Kasumi-1 (cell line): ENCODE measurements at regions not wholly inside any gene's neighbourhood (a gene's known extent, or its start where the extent isn't known, plus 50 kb on each side); places are given as distances from the start of the nearest gene placed in this dataset.
"Not testable (repeated sequence)": the region's sequence is repeated elsewhere in the genome, so short reads cannot be mapped to it uniquely, and the experiment has no call there.

ENCODE experiments used
- DNase-seq, 2 experiments: peaks; one replicate each; lab custom pipeline; 2025; lab: John Stamatoyannopoulos, UW

GRCh38 chr6:74491844-74492374 lies 713.9 kb downstream of the COL12A1 start:
- DNase-seq, result peak; percentile 71 to 79

GRCh38 chr6:74488726-74489125 lies 717.1 kb downstream of the COL12A1 start:
- DNase-seq, result not testable (repeated sequence)

DNA sequence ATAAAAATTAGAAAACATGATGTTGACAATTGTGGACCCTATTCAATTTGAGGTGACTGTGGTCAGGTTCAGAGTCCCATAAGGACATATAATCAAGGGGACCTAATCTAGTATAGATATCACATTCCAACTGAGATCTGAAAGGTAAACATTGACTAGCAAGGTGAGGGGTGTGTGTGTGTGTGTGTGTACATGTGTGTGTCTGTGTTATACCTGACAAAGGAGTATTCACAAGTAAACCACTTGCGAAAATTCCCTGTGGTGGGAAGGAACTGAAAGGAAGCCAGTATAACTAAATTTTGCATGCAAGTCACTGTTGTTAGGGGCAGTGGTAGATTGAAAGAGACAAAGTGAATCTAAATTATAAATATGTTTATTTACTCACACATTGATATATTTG lies 723.7 kb downstream of the COL12A1 start:
- no peak for DNase-seq

DNA sequence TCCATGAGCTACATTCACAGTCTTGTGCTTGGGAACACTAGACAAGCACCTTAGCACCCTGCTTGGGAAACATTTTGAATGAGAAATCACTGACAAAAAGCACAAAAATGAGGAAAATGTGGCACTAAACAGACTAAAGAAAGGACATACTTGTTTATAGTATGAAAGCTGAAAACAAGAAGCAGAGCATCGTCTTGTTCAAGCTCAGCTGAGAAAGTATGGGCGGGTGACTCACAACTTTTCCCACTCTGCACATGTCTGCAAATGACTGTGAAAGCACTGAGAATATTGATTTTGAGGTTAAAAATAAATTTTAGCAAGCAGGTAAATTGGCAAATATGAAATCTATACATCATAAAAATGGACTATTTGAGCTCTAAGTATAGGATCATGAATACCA lies 725.3 kb downstream of the COL12A1 start:
- DNase-seq, result no peak

DNA sequence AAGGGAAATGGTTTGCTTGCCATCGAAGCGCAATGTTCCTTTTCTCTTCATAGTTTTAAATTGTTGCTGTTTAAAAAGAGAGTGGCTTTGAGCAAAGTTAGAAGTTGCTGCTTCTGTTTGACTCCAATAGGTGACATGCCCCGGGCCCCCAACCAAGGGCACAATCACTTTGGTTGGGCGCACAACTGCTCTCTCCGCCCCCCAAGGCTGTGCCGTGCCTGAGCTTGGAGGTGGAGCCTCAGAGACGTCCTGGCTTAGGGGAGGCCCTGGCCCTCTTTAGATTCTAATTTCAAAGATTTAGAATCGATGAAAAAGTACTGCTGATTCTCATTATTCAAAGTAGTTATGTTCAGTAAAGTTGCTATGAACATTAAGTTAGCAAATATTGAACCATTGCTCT lies 725.9 kb downstream of the COL12A1 start:
- no peak for DNase-seq

- DNase-seq, result no peak
These were observed 726.4 kb downstream of the COL12A1 start for GRCh38 chr6:74479420-74479819.

DNA sequence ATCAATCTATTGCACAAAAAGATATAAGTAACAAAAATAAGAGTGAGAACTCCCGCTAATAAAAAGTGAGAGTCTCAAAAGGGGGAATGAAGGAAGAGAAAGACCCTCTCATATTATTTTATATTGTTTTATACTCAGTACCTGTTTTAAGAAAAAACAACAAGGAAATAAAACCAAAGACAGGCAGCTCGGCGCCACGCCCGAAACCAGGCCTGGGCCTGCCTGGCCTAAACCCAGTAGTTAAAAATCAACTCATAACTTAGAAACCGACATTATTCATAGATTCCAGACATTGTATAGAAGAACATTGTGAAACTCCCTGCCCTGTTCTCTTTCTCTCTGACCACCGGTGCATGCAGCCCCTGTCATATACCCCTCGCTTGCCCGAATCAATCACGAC lies 731.8 kb downstream of the COL12A1 start:
- not testable (repeated sequence) for DNase-seq

DNA sequence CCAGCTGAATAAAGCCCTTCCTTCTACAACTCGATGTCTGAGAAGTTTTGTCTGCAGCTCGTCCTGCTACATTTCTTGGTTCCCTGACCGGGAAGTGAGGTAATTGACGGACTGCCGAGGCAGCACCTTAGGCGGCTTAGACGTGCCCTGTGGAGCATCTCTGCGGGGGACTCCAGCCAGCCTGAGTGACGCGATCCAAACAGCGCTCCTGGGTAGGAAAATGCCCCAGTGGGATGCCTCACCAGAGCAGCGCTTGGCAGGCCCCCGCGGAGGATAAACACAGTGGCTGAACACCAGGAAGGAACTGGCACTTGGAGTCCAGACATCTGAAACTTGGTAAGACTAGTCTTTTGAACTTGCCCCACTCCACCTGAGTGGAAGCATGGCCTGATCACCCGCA lies 737.3 kb downstream of the COL12A1 start:
- not testable (repeated sequence) for DNase-seq

DNA sequence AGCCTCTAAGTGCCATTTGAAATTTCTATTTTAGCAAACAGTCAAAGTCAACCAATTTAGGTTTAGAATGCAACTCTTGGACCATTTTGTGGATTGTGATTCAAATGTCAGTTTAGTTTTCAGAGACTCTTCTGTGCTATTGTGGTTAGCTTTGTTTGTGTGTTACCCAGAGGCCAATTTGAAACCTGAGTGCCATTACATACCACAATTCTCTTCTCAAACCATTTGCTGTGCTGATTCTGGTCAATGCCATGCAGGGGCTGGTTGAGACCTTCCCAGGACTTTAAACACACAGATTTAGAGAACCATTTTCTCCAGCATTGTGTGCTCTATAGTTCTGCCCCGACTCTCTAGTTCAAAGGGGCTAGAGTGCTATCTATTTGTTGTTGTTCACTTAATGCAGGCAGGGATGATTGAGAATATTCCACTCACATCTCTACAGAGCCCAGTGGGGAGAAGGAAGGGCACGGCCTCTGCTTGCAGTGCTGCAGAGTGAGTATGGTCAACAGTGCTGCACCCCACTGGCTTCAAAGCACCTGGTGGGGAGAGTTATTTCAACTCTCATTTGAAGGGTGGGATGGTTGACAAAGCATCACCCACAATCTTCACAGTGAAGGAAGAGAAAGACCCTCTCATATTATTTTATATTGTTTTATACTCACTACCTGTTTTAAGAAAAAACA lies 738.2 kb downstream of the COL12A1 start:
- no peak for DNase-seq

GRCh38 chr6:74466572-74466971 lies 739.3 kb downstream of the COL12A1 start:
- DNase-seq, result no peak

DNA sequence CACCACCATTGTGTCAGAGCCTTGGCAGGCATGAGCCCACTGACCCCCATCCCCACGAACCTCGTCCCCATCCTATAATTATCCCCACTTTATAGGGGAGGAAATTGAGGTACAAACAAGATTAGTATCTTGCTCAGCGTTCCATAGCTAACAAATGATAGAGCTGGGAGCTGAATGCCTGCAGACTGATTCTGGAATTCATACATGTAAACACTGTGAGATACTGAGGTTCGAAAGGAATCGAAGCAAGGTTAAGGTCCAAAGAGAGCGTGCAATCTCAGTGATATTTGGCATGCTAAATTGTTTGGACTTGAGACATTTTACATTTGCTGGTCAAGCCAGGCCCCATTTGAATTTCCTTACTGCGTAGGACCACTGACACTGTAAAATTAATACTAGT lies 746.6 kb downstream of the COL12A1 start:
- DNase-seq, result no peak

DNA sequence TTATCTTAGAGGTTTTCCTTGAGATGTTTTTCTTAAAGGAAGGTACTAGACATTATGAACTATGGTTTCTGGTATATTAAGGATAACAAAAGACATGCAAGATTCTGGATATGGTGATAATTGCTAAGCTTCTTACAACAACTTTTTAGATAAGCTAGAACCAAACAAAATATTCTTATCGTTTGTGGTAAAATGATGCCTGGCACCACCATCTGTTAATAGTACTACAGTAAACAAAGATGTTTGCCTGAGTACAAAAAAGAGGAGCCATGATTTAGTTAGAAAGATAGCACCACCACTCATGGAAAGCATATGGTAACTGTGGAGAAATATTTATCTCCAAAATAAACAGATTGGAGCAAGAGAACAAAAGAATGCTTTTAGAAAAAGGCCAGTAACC lies 747.3 kb downstream of the COL12A1 start:
- DNase-seq, result no peak

GRCh38 chr6:74455786-74456185 lies 750.1 kb downstream of the COL12A1 start:
- DNase-seq, result no peak

DNA sequence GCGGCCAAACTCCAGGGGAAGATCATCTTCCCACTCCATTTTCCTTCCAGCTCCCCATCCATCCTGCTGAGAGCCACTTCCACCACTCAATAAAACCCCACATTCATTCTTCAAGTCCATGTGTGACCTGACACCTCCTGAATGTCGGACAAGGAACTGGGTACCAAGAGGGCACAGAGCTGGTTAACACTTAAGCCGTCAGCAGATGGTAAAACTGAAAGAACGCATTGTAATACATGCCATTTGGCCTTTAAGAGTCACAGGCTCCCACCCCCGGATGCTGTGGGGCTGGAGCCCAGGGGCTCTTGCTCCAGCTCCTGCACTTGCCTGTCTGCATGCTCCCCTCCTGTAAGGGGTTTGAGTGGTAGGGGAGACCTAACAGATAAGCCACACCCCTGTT lies 753.9 kb downstream of the COL12A1 start:
- DNase-seq, result no peak

DNA sequence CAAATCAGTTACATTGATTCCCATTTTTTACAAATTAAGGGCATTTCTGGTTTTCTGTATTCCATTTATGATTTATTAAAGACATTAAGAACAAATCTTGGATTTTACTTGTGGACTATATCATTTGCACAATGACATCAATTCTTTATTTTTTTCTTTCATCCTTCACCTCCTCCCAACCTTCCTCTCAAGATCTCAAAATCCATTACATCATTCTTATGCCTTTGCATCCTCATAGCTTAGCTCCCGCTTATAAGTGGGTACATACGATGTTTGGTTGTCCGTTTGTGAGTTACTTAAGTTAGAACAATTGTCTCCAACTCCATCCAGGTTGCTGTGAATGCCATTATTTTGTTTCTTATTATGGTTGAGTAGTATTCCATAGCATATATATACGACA lies 752.8 kb downstream of the CD109 start:
- no peak for DNase-seq

- DNase-seq, result no peak
These were observed 751.0 kb downstream of the CD109 start for GRCh38 chr6:74447013-74447412.

DNA sequence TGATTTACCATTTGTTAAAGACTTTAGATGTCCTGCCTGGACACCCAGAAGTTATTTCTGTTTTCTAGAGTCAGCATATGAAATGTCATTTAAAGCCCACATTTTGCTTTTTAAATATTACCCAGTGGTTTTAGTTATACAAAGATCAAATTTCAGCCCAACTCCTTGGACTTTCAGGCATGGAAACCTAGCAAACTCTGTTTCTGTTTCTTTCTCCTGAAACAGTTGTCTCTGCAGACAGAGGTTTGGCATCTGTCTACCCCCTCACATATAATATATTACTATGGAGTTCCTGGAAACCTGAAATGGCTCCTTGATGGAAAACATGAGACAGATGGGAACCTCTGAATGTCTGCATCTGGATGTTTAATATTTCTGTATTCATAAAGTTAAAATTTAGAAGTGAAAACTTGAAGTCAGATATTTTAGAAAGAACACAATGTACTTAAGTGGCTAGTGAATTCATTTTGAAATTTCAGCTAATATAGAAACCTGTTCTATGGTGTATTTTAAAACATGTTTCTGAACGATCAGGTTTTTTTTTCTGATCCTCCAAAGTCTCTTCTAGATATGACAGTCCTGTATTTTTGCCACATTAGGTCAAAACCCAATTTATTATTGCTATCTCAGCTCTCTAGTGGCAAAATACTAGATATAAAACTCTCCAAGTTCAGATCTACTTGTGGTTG lies 743.3 kb downstream of the CD109 start:
- DNase-seq, result no peak

GRCh38 chr6:74438395-74438794 lies 742.4 kb downstream of the CD109 start:
- not testable (repeated sequence) for DNase-seq

GRCh38 chr6:74434171-74434570 lies 738.2 kb downstream of the CD109 start:
- no peak for DNase-seq

DNA sequence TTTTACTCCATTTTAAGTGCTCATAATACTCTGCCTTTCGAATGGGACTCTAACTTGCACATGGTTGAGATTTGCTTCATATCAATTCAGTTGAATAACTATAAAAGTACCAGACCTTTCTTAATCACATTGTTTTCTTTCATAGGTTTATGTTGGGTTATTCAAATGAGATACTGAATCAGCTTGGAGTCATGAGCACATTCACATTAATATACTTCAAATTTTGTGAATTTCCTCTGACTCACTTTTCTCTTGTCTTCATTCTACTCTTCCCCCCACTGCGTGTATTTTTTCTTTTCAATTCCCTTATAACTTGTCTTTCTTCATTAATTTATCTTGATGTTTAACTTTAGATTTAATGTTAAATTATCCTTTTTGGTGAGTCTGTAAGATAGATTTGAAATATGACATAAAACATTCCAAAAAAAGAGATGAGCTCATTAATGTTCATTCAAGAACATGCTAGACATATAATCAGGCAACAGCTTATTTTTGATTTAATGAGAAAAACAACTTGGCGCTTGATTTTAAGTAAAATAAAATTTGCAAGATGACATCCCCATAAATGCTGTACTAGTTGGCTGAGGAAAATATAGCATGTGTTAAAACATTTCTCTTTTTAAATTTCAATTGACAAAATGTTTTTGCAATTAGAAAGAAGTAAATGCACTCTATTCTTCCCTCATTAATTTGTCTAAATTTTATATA lies 736.0 kb downstream of the CD109 start:
- DNase-seq, result no peak

- no peak for DNase-seq
These were observed 724.2 kb downstream of the CD109 start for GRCh38 chr6:74420221-74420620.

DNA sequence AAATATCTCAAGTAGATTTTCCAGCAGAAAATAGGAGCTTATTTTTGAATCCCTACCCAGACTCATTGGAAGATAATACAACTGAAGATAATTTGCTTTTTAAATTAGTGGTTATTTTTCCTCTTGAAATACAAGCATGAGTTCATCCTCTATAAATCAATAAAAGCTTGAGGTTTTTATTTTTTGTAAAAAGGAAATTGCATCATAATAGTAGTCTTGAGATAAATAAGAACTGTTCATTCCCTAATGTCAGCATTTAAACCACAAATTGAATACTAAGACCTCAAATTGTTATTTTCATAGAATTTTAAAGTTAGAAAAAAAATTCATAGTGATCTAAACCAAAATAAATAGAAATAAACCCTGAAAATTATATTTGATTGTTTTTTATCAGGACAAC lies 719.1 kb downstream of the CD109 start:
- no peak for DNase-seq

DNA sequence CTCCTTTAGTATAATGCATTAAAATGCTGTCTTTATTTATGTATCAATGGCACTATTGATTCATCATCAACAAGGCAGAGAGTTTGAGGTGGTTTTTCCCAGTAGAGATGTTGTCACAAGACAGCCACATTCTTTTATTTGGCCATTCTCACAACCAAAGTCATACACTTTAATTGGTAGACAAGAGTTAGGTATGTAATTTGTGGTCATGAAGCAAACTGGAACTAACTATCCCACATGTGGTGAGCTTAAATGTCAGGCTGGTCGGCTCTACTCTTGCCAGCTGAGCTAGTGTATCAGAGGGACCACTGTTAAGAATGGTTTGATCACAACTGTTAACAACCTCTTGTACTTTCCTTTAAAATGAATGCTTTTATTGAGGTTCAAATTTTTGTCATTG lies 714.6 kb downstream of the CD109 start:
- DNase-seq, result no peak
